HFFc6 (cell line): ENCODE measurements at regions not wholly inside any gene's neighbourhood (a gene's known extent, or its start where the extent isn't known, plus 50 kb on each side); places are given as distances from the start of the nearest gene placed in this dataset.
"Not testable (repeated sequence)": the region's sequence is repeated elsewhere in the genome, so short reads cannot be mapped to it uniquely, and the experiment has no call there.

Experiments used
- DNase-seq: peaks from one replicate; pipeline ENCODE4 v3.0.0-alpha.2; 2018
- H3K27ac Mint-ChIP-seq: 2 replicates; pipeline ENCODE4 v1.8.0; 2020; ENCODE audit warnings: mild to moderate bottlenecking, mixed read lengths
- H3K27me3 Mint-ChIP-seq: 2 replicates; pipeline ENCODE4 v1.8.0; 2021; ENCODE audit warnings: mild to moderate bottlenecking, moderate library complexity, mixed read lengths; ENCODE audit not compliant: insufficient read depth
- H3K36me3 Mint-ChIP-seq: 2 replicates; pipeline ENCODE4 v1.8.0; 2021; ENCODE audit warnings: low read depth, mixed read lengths
- H3K4me1 Mint-ChIP-seq: 2 replicates; pipeline ENCODE4 v1.8.0; 2020; ENCODE audit warnings: low read depth, mixed read lengths
- H3K4me3 Mint-ChIP-seq: 2 replicates; pipeline ENCODE4 v1.8.0; 2020; ENCODE audit warnings: mild to moderate bottlenecking, moderate library complexity, mixed read lengths
- H3K9me3 Mint-ChIP-seq: 2 replicates; pipeline ENCODE4 v1.8.0; 2020; ENCODE audit warnings: mild to moderate bottlenecking, mixed read lengths
- TF ChIP-seq, protein P1 (sequence below): fragments of 200-600 bp; sonication (generic); IDR thresholded peaks from 2 replicates; pipeline ENCODE4 v1.5.0; 2021; ENCODE audit warnings: antibody characterized with exemption, mild to moderate bottlenecking

DNA sequence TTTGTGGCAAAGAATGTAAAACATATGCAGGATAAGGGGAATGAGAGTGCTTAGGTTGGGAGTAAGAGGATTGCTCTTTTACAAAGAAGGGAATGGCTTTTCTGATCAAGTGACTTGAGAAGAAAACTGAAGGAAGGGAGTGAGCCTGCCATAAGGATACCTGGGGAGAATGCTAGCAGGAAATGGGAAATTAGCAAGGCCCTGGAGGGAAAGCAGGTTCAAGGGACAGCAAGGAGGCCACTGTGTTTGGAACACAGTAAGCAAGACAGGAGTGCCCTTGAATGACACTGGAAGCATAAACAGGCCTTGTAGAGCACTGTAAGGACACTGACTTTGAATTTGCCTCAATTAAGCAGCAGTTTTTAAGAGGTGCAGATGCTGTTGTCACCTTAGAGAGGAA is 1069.9 kb downstream of the DNAJB9 start:
- Mint-ChIP-seq H3K27me3 (no peaks in the 10 kb centered on the region), H3K27ac (no peak overlapping the region), H3K4me3 (no peak overlapping the region), H3K9me3 (peaks cover 16% of the 10 kb centered on the region), H3K4me1 (no peaks in the 10 kb centered on the region), H3K36me3 (no peaks in the 10 kb centered on the region)
- TF ChIP-seq, protein P1, sequence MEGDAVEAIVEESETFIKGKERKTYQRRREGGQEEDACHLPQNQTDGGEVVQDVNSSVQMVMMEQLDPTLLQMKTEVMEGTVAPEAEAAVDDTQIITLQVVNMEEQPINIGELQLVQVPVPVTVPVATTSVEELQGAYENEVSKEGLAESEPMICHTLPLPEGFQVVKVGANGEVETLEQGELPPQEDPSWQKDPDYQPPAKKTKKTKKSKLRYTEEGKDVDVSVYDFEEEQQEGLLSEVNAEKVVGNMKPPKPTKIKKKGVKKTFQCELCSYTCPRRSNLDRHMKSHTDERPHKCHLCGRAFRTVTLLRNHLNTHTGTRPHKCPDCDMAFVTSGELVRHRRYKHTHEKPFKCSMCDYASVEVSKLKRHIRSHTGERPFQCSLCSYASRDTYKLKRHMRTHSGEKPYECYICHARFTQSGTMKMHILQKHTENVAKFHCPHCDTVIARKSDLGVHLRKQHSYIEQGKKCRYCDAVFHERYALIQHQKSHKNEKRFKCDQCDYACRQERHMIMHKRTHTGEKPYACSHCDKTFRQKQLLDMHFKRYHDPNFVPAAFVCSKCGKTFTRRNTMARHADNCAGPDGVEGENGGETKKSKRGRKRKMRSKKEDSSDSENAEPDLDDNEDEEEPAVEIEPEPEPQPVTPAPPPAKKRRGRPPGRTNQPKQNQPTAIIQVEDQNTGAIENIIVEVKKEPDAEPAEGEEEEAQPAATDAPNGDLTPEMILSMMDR, result no peak
- DNase-seq, result no peak

DNA sequence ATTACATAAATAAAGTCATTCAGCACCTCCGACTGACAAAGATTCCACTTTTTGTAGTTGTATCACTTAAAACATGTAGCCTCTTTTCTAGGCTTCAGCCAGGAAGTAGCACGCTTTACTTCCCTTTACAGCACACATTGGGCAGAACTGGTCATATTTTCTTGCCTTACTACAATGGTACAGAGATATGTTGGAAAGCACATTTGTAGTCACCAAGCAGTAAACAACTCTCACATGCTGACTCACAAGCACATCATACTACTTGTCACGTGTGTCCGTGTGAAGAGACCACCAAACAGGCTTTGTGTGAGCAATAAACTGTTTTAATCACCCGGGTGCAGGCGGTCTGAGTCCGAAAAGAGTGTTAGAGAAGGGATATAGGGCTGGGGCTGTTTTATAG is 1071.8 kb downstream of the DNAJB9 start:
- H3K36me3 Mint-ChIP-seq, result no peaks in the 10 kb centered on the region
- DNase-seq, result no peak
- TF ChIP-seq, protein P1, result no peak
- no peak overlapping the region for H3K27ac Mint-ChIP-seq
- H3K27me3 Mint-ChIP-seq, result no peaks in the 10 kb centered on the region
- peaks cover 9% of the 10 kb centered on the region for H3K9me3 Mint-ChIP-seq
- no peaks in the 10 kb centered on the region for H3K4me1 Mint-ChIP-seq
- H3K4me3 Mint-ChIP-seq, result no peak overlapping the region

DNA sequence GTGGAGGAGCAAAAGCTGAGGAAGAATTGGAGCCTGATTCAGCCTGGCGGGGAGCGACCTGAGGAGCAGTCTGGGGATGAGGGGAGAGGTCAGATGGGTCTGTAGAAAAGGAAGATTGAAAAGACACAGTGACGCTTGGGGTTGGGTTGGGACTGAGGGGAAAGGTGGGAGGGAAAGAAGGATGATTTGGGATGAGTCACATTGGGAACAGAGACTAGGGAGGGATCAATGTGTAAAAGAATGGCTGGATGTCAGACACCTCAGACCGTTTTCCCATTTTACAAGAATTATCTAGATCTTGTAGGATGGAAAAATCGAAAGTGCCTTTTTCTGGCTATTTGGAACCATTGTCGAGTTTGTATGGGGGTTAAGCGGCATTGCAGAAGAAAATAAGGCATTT is 1076.5 kb downstream of the DNAJB9 start:
- H3K9me3 Mint-ChIP-seq, result peaks cover 4% of the 10 kb centered on the region
- H3K4me3 Mint-ChIP-seq, result no peak overlapping the region
- no peaks in the 10 kb centered on the region for H3K36me3 Mint-ChIP-seq
- no peaks in the 10 kb centered on the region for H3K4me1 Mint-ChIP-seq
- H3K27ac Mint-ChIP-seq, result no peak overlapping the region
- TF ChIP-seq, protein P1, result no peak
- no peak for DNase-seq
- no peaks in the 10 kb centered on the region for H3K27me3 Mint-ChIP-seq

DNA sequence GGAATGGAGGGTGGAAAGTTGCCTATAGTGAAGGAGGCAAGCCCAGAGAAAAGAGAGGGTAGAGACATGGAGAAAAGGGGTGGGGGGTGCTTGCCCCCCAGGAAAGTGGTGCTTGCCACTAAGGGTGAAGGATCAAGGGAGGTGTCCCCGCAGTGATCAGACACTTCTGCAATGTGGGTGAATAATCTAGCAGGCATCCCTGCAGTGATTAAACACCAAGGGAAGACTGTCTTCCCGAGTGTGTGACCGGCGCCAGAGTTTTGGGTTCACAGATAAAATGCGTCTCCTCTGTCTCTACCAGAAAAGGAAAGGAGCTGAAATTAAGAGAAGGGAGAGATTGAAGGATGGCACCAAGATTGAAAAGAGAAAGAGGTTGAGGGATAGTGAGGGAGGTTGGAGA is 1076.9 kb downstream of the DNAJB9 start:
- not testable (repeated sequence) for H3K9me3 Mint-ChIP-seq, H3K36me3 Mint-ChIP-seq, DNase-seq, H3K27ac Mint-ChIP-seq, H3K27me3 Mint-ChIP-seq, H3K4me1 Mint-ChIP-seq, H3K4me3 Mint-ChIP-seq

DNA sequence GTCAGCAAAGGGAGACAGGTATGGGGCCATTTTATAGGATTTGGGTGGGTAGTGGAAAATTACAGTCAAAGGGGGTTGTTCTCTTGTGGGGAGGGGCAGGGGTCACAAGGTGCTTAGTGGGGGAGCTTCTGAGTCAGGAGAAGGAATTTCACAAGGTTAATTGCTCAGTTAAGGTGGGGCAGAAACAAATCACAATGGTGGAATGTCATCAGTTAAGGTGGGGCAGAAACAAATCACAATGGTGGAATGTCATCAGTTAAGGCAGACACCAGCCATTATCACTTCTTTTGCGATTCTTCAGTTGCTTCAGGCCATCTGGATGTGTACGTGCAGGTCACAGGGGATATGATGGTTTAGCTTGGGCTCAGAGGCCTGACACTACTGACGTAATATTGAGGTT is 1077.6 kb downstream of the DNAJB9 start:
- not testable (repeated sequence) for H3K27me3 Mint-ChIP-seq, H3K4me3 Mint-ChIP-seq, H3K9me3 Mint-ChIP-seq, H3K4me1 Mint-ChIP-seq, DNase-seq, H3K36me3 Mint-ChIP-seq, H3K27ac Mint-ChIP-seq

DNA sequence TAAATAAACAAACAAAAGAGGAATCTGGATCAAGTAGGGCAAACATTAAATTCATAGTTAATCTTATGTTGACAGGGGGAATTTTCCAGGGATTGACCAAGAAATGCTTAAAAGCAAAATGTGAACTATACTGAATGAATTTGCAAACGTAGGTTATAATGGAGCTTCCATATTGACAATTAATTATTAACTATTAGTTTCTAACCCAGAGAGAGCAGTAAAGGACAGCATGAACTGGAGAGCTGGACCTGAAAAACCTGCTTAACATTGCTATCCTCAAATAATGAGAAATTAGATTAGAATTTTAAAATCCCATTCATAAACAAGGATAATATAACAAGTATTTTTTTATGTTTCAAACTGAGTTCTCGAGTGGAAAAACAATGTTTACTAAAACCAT is 1089.6 kb downstream of the DNAJB9 start:
- Mint-ChIP-seq H3K9me3 (peaks cover 11% of the 10 kb centered on the region; the same call in 1 of the 2 replicates), H3K4me3 (no peak overlapping the region), H3K27ac (no peak overlapping the region), H3K27me3 (no peaks in the 10 kb centered on the region), H3K4me1 (no peaks in the 10 kb centered on the region), H3K36me3 (no peaks in the 10 kb centered on the region)
- DNase-seq, result no peak
- TF ChIP-seq, protein P1, result no peak

DNA sequence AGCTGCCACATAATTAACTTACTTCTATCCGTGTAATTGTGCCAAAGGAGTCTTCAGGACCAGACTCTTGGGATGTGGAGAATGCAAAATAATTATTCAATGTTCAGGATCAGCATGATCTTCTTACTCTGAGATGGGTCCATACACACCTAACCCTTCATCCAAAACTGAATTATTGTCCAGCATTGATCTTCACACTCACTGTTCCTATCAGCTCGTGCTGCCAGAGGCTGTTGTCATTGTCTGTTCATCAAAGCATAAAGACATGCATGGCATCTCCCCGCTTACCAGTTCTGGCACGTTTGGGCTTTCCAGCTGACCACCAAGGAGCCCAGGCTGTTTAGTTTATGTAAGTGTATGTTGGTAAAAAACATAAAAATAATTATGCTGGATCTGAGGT is 1090.7 kb downstream of the DNAJB9 start:
- no peaks in the 10 kb centered on the region for H3K27me3 Mint-ChIP-seq
- H3K36me3 Mint-ChIP-seq, result no peaks in the 10 kb centered on the region
- no peak overlapping the region for H3K27ac Mint-ChIP-seq
- DNase-seq, result no peak
- peaks cover 11% of the 10 kb centered on the region; the same call in 1 of the 2 replicates for H3K9me3 Mint-ChIP-seq
- H3K4me3 Mint-ChIP-seq, result no peak overlapping the region
- TF ChIP-seq, protein P1, result no peak
- no peaks in the 10 kb centered on the region for H3K4me1 Mint-ChIP-seq
